ENCODE measurements at regions not wholly inside any gene's neighbourhood (a gene's known extent, or its start where the extent isn't known, plus 50 kb on each side); places are given as distances from the start of the nearest gene placed in this dataset.

DNA sequence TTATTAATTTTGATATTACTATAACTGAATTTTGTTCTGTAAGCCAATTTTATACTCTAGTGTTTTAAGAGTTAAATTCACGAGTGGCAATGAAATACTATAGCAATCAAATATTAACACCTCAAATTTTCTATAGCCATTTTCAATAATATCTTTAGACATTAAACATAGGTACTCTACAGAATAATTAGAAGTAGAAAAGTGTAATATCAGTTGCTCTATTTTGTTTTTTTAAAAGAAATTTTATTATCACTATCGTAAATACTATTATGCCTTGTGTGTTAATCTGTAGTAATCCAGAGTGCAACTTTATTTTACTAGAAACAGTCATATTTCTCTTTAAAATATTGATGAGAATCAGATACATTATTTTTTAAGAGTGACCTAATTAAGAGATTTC, 691.2 kb downstream of the USP25 start:
- H3K27ac ChIP-seq: no peak overlapping the region
- H4K20me1 ChIP-seq: 0 out of 22 replicates have a peak, but pooled peaks cover 0 to 3% (median 0%) of the 10 kb centered on the region in 11 experiments
- no peak overlapping the region for H3K4me3 ChIP-seq
- no peaks in the 10 kb centered on the region for H3K27me3 ChIP-seq
- no peaks in the 10 kb centered on the region for H3K9me3 ChIP-seq (replicated peaks in 1 of 11)
- H3K4me2 ChIP-seq: no peak overlapping the region
- H3K36me3 ChIP-seq: no peaks in the 10 kb centered on the region
- no peaks in the 10 kb centered on the region for H3K4me1 ChIP-seq
- no peak overlapping the region for H3K9ac ChIP-seq
- TF ChIP-seq Cebpa-rat (IDR thresholded peaks at IDR 0.05): no peak

GRCh38 chr21:16421965-16422364, 692.2 kb downstream of the USP25 start:
- Histone ChIP-seq H3K27ac (no peak overlapping the region), H3K9me3 (replicated peaks in 1 of 11) (no peaks in the 10 kb centered on the region), H3K4me2 (no peak overlapping the region), H3K4me1 (no peaks in the 10 kb centered on the region), H4K20me1 (0 out of 22 replicates have a peak, but pooled peaks cover 0 to 3% (median 0%) of the 10 kb centered on the region in 11 experiments), H3K9ac (no peak overlapping the region), H3K27me3 (no peaks in the 10 kb centered on the region), H3K4me3 (no peak overlapping the region), H3K36me3 (no peaks in the 10 kb centered on the region)
- TF ChIP-seq Cebpa-rat (IDR thresholded peaks at IDR 0.05): no peak

GRCh38 chr21:16422702-16423101, 692.9 kb downstream of the USP25 start:
- TF ChIP-seq Cebpa-rat (IDR thresholded peaks at IDR 0.05): no peak
- H3K9me3 ChIP-seq (replicated peaks in 1 of 11): no peaks in the 10 kb centered on the region
- no peaks in the 10 kb centered on the region for H3K36me3 ChIP-seq
- H3K9ac ChIP-seq: no peak overlapping the region
- no peak overlapping the region for H3K4me3 ChIP-seq
- H3K27ac ChIP-seq: no peak overlapping the region
- H3K27me3 ChIP-seq: no peaks in the 10 kb centered on the region
- H4K20me1 ChIP-seq: 0 out of 22 replicates have a peak, but pooled peaks cover 0 to 3% (median 0%) of the 10 kb centered on the region in 11 experiments
- no peaks in the 10 kb centered on the region for H3K4me1 ChIP-seq
- H3K4me2 ChIP-seq: no peak overlapping the region

DNA sequence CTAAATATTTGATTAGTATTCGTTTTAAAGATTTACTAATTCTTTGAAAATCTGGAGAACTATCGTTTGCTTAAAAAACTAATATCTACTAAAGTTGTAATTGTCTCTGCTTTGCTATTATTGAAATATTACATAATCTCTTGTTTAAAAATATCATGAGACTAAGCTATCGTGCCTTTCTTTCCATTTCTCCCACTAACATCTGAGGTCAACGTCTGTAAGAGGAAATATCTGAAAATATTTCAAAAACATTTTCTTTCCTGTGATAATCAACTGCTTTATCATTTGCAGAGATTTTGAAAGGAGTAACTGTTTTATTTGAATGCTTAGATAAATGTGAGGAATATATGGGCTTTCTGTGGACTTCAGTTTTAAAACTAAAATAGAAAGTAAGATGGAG, 694.1 kb downstream of the USP25 start:
- H3K4me2 ChIP-seq: no peak overlapping the region
- H3K27me3 ChIP-seq: no peaks in the 10 kb centered on the region
- H3K9me3 ChIP-seq (replicated peaks in 1 of 11): no peaks in the 10 kb centered on the region
- H3K4me1 ChIP-seq: no peaks in the 10 kb centered on the region
- H3K36me3 ChIP-seq: no peaks in the 10 kb centered on the region
- 0 out of 22 replicates have a peak, but pooled peaks cover 0 to 3% (median 0%) of the 10 kb centered on the region in 11 experiments for H4K20me1 ChIP-seq
- no peak overlapping the region for H3K4me3 ChIP-seq
- no peak overlapping the region for H3K9ac ChIP-seq
- no peak overlapping the region for H3K27ac ChIP-seq
- TF ChIP-seq Cebpa-rat (IDR thresholded peaks at IDR 0.05): no peak

GRCh38 chr21:16424331-16424751, 694.6 kb downstream of the USP25 start:
- Histone ChIP-seq H3K4me2 (no peak overlapping the region), H3K4me1 (no peaks in the 10 kb centered on the region)
- TF ChIP-seq Cebpa-rat (IDR thresholded peaks at IDR 0.05): no peak

GRCh38 chr21:16425376-16425775, 695.6 kb downstream of the USP25 start:
- no peaks in the 10 kb centered on the region for H3K36me3 ChIP-seq
- H3K4me3 ChIP-seq: no peak overlapping the region
- TF ChIP-seq Cebpa-rat (IDR thresholded peaks at IDR 0.05): no peak
- H3K27ac ChIP-seq: no peak overlapping the region
- no peaks in the 10 kb centered on the region for H3K9me3 ChIP-seq (replicated peaks in 1 of 11)
- H3K4me2 ChIP-seq: no peak overlapping the region
- no peaks in the 10 kb centered on the region for H3K4me1 ChIP-seq
- no peaks in the 10 kb centered on the region for H4K20me1 ChIP-seq
- H3K27me3 ChIP-seq: no peaks in the 10 kb centered on the region
- no peak overlapping the region for H3K9ac ChIP-seq

More at GRCh38 chr21:16424331-16424751, 694.6 kb downstream of the USP25 start:
- 0 out of 22 replicates have a peak, but pooled peaks cover 0 to under 1% (median 0%) of the 10 kb centered on the region in 11 experiments for H4K20me1 ChIP-seq
- no peaks in the 10 kb centered on the region for H3K9me3 ChIP-seq (replicated peaks in 1 of 11)
- no peak overlapping the region for H3K4me3 ChIP-seq
- H3K27me3 ChIP-seq: no peaks in the 10 kb centered on the region
- no peaks in the 10 kb centered on the region for H3K36me3 ChIP-seq
- H3K9ac ChIP-seq: no peak overlapping the region
- no peak overlapping the region for H3K27ac ChIP-seq

DNA sequence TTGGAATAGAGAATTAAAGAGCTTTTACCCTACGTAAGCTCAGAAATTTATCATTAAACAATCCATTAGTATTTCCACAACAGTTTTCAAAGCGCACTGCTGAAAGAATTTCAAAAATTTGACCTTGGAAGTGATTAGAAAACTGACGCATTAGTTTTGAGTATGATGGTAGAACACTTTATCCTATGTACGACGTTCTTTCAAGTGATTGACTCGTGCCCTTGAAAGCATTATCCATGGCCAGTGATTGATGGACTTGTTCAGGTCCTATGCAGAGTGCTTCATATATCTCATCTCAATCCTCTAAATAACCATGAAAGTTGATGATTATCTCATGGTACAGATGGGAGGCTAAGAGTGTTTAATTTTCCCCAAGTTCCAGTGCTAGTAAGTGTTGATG, 697.2 kb downstream of the USP25 start:
- Histone ChIP-seq H3K4me3 (no peak overlapping the region), H3K27ac (no peak overlapping the region), H3K9me3 (replicated peaks in 1 of 11) (no peaks in the 10 kb centered on the region), H3K4me1 (no peaks in the 10 kb centered on the region), H4K20me1 (no peaks in the 10 kb centered on the region), H3K4me2 (no peak overlapping the region), H3K27me3 (no peaks in the 10 kb centered on the region), H3K9ac (no peak overlapping the region), H3K36me3 (no peaks in the 10 kb centered on the region)
- no peak for TF ChIP-seq Cebpa-rat (IDR thresholded peaks at IDR 0.05)

GRCh38 chr21:16427587-16428087, 697.9 kb downstream of the USP25 start:
- H3K9me3 ChIP-seq (replicated peaks in 1 of 11): no peaks in the 10 kb centered on the region
- TF ChIP-seq Cebpa-rat (IDR thresholded peaks at IDR 0.05): no peak
- no peak overlapping the region for H3K9ac ChIP-seq
- H3K27me3 ChIP-seq: no peaks in the 10 kb centered on the region
- H3K4me2 ChIP-seq: no peak overlapping the region
- H4K20me1 ChIP-seq: no peaks in the 10 kb centered on the region
- no peaks in the 10 kb centered on the region for H3K36me3 ChIP-seq
- no peak overlapping the region for H3K27ac ChIP-seq
- H3K4me3 ChIP-seq: no peak overlapping the region
- H3K4me1 ChIP-seq: no peaks in the 10 kb centered on the region

DNA sequence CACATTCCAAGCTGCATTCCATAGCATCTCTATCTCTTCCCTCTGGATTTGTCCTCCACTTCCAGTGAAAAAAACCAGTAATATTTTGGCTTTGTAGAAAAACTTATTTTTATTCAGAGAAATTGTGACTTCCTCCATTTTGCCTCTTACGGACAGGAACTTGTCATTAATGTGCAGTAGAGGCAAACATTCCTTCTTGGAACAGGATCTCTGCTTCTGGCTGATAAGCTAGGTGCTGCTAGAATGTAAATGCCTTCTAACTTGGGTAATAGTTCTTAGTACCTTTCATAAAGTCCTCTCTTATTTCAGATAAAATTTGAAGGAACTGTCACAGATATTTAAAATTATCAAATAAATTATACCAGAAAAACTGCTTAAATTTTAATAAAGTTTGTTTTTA, 707.8 kb downstream of the USP25 start:
- no peak overlapping the region for H3K27ac ChIP-seq
- H3K36me3 ChIP-seq: no peaks in the 10 kb centered on the region
- no peak overlapping the region for H3K9ac ChIP-seq
- TF ChIP-seq Cebpa-rat (IDR thresholded peaks at IDR 0.05): no peak
- no peaks in the 10 kb centered on the region for H4K20me1 ChIP-seq
- no peak overlapping the region for H3K4me3 ChIP-seq
- no peaks in the 10 kb centered on the region for H3K4me1 ChIP-seq
- no peak overlapping the region for H3K4me2 ChIP-seq
- H3K9me3 ChIP-seq (replicated peaks in 1 of 11): no peaks in the 10 kb centered on the region
- no peaks in the 10 kb centered on the region for H3K27me3 ChIP-seq

DNA sequence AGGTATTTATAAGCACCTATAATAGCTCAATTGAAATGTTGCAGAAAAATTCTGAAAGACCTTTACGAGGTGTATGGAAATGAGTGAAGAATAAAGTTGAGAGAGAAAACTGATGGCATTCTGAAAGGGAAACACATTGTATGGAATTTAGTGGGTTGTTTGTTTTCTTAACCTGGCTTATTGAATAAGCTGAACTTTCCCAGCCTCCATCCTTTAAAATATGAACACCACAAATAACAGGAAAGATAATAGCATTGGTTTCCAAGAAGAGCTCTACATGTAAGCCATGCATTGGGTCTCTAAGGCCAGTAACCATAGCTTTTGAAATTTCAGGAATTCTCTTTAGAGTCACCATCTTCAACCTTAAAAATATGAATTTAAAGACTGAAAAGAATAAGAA, 709.0 kb downstream of the USP25 start:
- no peak for TF ChIP-seq Cebpa-rat (IDR thresholded peaks at IDR 0.05)
- H3K4me1 ChIP-seq: no peaks in the 10 kb centered on the region
- H4K20me1 ChIP-seq: no peaks in the 10 kb centered on the region
- H3K9ac ChIP-seq: no peak overlapping the region
- H3K9me3 ChIP-seq (replicated peaks in 1 of 11): no peaks in the 10 kb centered on the region
- H3K4me2 ChIP-seq: no peak overlapping the region
- H3K36me3 ChIP-seq: no peaks in the 10 kb centered on the region
- H3K4me3 ChIP-seq: no peak overlapping the region
- no peak overlapping the region for H3K27ac ChIP-seq
- no peaks in the 10 kb centered on the region for H3K27me3 ChIP-seq
